Right lobe of liver (tissue), 4 donors: ENCODE measurements at regions not wholly inside any gene's neighbourhood (a gene's known extent, or its start where the extent isn't known, plus 50 kb on each side); places are given as distances from the start of the nearest gene placed in this dataset.

Experiments
- CTCF ChIP-seq, 4 donors: fragments of 200-600 bp in 3 of 4; fragments of 450-650 bp in 1 of 4; IDR thresholded peaks; one replicate each; pipeline versions ENCODE4 v1.5.1 to v1.8.0; 2016 to 2022; ENCODE audit warnings: antibody characterized with exemption in 4 of 4, mild to moderate bottlenecking in 2 of 4
- POLR2A ChIP-seq: fragments of 450-650 bp; IDR thresholded peaks from one replicate; pipeline ENCODE4 v1.6.1; 2017; ENCODE audit warnings: antibody characterized with exemption, mild to moderate bottlenecking
- donor health status: DM: no; HTN: no; CAD: no.
- donor health status: DM: no; HTN: no; CAD: no.
- donor health status: DM: no; HTN: yes; CAD: no.

GRCh38 chr13:84940167-84940566 lies 859.1 kb downstream of the SLITRK6 start:
- no peak for TF ChIP-seq CTCF (IDR thresholded peaks at IDR 0.05)
- no peak for TF ChIP-seq POLR2A
